Liver (tissue), 3 donors: ENCODE measurements at regions not wholly inside any gene's neighbourhood (a gene's known extent, or its start where the extent isn't known, plus 50 kb on each side); places are given as distances from the start of the nearest gene placed in this dataset.

Source experiments
- CTCF ChIP-seq: fragments of 150-350 bp; IDR thresholded peaks from 2 replicates; pipeline ENCODE4 v1.5.1; 2017; ENCODE audit warnings: improper control_type of control experiment, low read depth, low read length; ENCODE audit not compliant: missing input control
- FOXA1 ChIP-seq: IDR thresholded peaks from 2 replicates; pipeline ENCODE4 v1.6.1; 2016; ENCODE audit warnings: antibody characterized with exemption
- GABPA ChIP-seq, 2 donors: IDR thresholded peaks in 1 of 2; conservative IDR thresholded peaks in 1 of 2; 2 replicates each; pipeline ENCODE4 v1.6.1; 2016; ENCODE audit warnings: antibody characterized with exemption in 2 of 2, mild to moderate bottlenecking in 1 of 2, moderate library complexity in 1 of 2
- JUND ChIP-seq, 2 donors: IDR thresholded peaks; 2 replicates each; pipeline ENCODE4 v1.6.1; 2016; ENCODE audit warnings: antibody characterized with exemption in 2 of 2
- SP1 ChIP-seq: IDR thresholded peaks from 2 replicates; pipeline ENCODE4 v1.6.1; 2018; ENCODE audit warnings: antibody characterized with exemption, mild to moderate bottlenecking
- TAF1 ChIP-seq: conservative IDR thresholded peaks from 2 replicates; pipeline ENCODE4 v1.6.1; 2016; ENCODE audit warnings: antibody characterized with exemption, mild to moderate bottlenecking
- YY1 ChIP-seq: IDR thresholded peaks from 2 replicates; pipeline ENCODE4 v1.6.1; 2016; ENCODE audit warnings: antibody characterized with exemption, mild to moderate bottlenecking
- donor health status: healthy.
- donor health status: healthy.

- TF ChIP-seq SP1 = no peak
- TF ChIP-seq CTCF = no peak
- no peak for TF ChIP-seq TAF1
- no peak for TF ChIP-seq GABPA (IDR thresholded peaks at IDR 0.05 in 1 of 2, conservative IDR thresholded peaks at IDR 0.05 in 1 of 2)
- TF ChIP-seq FOXA1 = no peak
- TF ChIP-seq YY1 = no peak
- TF ChIP-seq JUND (IDR thresholded peaks at IDR 0.05) = no peak
These were observed 252.3 kb upstream of the PPP2R2D start for GRCh38 chr10:131648386-131649020.
